Dedifferentiated amniotic fluid mesenchymal stem cell (primary cell): ENCODE measurements at regions not wholly inside any gene's neighbourhood (a gene's known extent, or its start where the extent isn't known, plus 50 kb on each side); places are given as distances from the start of the nearest gene placed in this dataset.
A peak's percentile ranks its signal among the peaks of the same experiment; 100 is the strongest.
"Not testable (repeated sequence)": the region's sequence is repeated elsewhere in the genome, so short reads cannot be mapped to it uniquely, and the experiment has no call there.

Experiments
- DNase-seq: peaks from one replicate; pipeline ENCODE4 v3.0.0-alpha.2; 2016; ENCODE audit errors: extremely low spot score

DNA sequence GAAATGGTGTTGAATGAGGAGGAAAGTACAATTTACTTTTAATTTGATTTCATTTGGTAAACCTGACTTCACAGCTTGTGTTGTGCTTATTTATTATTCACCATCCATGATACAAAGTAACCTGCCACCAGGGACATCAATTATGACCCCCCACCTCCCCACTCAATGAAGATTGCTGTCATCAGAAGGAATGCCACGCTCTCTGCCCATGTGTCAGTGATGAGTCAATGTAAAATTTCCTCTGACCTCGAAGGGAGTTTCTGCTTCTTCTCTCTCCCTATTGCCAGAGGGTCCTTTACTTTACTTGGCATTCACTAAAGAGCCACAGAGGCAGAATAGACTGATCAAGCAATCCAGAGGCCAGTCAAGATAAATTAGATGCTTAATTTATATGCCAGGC, 759.7 kb downstream of the CDH11 start:
- DNase-seq = no peak

DNA sequence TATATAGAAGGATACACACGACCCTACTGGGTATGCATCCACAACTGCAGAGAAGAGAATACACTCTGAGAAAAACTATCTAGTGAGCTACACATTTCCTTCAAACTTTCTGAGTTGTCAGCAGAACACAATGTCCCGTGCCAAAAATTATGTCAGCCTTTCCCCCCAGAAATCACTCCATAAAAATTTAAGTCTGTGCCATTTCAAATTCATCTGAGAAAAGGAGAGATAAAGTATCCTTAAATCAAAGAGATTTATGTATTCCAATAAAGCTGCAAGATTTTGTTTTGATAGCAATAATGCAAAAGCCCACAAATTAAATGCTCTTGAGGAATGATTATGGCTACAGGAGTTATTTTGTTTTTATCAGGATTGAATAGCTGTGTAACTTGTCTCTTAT, 760.1 kb downstream of the CDH11 start:
- no peak for DNase-seq

DNA sequence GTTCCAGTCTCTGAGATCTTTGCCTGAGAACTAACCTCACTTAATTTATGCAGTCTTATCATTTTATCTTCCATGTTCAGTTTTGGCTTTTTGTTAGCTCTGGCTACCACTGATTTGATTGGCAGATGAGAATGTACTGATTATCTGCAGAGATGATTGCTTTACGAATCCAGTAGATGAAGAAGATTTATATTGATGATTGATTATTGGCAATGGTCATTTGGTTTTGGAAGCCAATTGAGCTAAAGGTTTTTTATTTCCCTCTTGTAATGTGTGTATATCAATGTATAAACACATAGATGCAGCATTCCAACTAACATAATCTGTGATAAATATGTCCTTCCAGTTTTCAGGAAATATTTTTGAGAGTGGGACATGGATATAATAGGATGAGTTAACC, 763.6 kb downstream of the CDH11 start:
- DNase-seq = no peak

- peak; percentile 73 for DNase-seq
These were observed 765.6 kb downstream of the CDH11 start for GRCh38 chr16:64356267-64356666.

- no peak for DNase-seq
These were observed 769.6 kb downstream of the CDH11 start for GRCh38 chr16:64352246-64352645.

DNA sequence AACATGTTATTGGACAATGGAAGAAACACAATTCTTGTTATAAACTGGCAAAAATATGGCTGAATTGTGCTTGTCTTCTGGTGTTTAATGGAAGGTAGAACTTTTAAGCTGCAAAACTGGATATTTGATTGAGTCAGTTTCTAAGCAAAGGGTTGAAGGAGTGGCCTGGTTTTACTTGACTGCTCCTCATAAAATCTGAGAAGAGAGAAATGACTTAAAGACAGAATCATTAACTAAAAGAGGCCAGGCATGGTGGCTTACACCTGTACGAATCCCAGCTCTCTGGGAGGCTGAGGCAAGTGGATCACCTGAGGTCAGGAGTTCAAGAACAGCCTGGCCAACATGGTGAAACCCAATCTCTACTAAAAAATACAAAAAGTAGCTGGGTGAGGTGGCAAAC, 770.7 kb downstream of the CDH11 start:
- DNase-seq = no peak

DNA sequence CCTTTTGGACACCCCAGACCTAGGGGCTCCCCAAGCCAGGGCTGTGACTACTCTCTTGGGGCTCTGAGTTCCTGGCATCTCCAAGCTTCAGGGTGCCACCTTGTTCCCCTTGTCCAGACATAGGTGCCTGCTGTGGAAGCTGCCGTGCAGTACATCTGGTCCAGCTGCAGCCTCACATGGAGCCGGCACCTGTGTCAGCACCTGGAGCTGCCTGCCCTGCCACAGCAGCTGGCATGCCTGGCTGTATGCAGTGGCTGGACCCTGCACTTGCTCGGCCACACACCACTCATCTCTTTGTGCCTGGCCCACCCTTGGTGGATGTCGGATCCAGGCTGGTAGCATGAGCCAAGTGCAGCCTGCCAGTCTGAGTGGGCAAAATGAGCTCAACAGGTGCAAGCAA, 775.8 kb downstream of the CDH11 start:
- DNase-seq = no peak

DNA sequence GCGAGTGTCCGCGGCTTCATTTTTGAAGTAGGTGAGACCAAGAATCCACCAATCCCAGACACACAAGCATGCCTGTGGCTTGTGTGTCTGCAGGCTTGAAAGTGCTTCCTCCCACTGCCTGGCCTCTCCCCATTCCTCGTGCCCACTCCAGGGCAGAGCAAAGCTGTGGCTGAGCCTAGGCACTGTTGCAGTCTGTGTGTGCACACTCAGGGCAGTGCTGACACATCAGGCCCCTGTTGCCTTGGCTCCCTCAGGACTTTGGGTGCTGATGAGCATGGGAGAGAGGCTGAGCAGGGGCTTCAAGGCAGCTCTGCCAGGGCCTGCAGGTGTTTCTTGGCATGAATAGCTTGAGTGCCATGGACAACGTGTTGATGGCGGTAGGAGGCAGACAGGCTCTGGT, 776.7 kb downstream of the CDH11 start:
- no peak for DNase-seq

- not testable (repeated sequence) for DNase-seq
These were observed 777.9 kb downstream of the CDH11 start for GRCh38 chr16:64343820-64344443.

DNA sequence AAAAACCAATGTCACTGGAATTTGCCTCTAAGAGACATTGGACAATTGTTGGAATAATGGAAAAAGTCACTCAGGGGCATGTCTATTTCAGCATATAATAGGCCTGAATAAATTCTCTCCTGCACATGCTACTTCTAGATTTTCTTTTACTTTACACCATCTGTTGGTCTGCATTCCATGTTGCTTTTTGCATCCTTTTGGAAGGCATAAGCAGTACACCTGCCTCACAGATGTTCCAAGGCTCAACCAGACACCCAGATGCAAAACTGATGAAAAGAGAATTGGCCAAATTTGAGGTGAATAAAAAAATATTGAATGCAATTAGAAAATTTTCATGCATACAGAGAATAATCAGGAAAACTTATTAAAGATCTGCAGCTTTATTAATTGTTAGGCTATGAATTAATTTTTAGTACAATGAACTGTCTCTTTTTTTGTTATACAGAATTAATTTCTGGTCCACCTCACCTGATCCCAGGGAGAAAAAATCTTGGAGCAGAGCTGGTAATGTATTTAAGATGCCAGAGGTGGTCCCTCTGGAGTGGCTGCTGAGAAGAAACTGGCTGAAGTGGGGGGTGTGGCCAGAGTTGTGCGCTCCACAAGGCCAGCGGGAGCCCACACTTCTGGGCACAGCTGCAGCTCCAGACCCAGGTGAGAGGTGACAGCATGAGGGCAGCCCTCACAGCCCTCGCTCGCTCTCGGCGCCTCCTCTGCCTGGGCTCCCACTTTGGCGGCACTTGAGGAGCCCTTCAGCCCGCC, 778.6 kb downstream of the CDH11 start:
- no peak for DNase-seq

DNA sequence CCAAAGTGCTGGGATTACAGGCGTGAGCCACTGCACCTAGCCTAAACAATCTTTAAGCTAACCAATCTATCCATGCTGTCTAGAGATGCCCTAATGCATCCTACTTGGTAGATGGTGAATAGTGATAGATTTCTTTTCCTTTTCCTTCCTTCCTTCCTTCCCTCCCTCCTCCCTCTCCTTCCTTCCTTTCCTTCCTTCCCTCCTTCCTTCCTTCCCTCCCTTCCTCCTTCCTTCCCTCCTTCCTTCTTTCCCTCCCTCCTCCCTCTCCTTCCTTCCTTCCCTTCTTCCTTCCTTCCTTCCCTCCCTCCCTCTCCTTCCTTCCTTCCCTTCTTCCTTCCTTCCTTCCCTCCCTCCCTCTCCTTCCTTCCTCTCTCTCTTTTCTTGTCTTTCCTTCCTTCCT, 780.5 kb downstream of the CDH11 start:
- not testable (repeated sequence) for DNase-seq

- no peak for DNase-seq
These were observed 782.7 kb downstream of the CDH11 start for GRCh38 chr16:64339052-64339770.

DNA sequence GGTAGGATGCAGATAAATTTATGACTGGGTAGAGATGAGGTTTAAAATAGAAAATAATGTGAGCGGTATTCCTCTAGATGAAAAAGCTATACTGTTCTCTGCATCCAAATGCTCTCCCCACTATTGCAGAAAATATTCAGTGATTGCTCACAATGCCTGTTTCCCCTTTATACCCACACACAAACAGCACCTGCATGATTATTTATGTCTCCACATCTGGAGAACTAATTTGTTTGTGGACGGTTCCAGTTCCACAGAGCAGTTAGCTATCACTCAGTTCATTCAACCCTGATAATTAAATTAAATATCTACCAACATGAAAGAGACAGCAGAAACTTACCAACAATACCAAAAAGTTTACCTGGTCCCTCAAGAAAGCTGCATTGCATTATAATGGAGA, 800.0 kb downstream of the CDH11 start:
- no peak for DNase-seq

GRCh38 chr16:64321066-64321465, 800.8 kb downstream of the CDH11 start:
- no peak for DNase-seq

- no peak for DNase-seq
These were observed 804.3 kb downstream of the CDH11 start for GRCh38 chr16:64317601-64318000.

DNA sequence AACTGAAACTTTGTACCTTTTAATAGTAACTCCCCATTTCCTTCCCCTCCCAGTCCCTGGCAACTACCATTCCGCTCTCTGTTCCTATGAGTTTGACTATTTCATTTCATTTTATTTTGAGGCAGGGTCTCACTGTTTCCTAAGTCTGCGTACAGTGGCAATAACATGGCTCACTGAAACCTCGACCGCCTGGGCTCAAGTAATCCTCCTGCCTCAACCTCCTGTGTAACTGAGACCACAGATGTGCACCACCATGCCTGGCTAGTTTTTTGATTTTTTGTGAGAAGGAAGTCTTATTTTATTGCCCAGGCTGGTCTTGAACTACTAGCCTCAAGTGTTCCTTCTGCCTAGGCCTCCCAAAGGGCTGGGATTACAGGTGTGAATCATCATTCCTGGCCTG, 808.1 kb downstream of the CDH11 start:
- no peak for DNase-seq

DNA sequence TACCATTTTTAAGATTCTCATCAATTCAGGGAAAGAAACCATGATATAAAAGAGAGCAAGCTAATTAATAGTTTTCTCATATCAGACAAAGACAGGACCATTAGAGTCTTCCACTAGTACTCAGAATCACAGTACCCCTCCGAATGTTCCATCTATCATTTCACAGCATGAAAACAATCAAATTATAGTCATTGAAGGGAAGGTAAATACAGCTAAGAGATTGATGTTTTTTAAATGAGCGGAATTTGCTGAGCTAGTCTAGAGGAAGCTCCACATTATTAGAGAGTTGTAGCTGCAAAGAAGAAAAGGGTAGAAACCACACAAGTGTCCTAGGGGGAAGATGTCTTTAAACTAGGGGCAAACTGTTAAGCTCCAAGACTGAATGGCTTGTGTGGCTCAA, 808.9 kb downstream of the CDH11 start:
- DNase-seq = no peak

DNA sequence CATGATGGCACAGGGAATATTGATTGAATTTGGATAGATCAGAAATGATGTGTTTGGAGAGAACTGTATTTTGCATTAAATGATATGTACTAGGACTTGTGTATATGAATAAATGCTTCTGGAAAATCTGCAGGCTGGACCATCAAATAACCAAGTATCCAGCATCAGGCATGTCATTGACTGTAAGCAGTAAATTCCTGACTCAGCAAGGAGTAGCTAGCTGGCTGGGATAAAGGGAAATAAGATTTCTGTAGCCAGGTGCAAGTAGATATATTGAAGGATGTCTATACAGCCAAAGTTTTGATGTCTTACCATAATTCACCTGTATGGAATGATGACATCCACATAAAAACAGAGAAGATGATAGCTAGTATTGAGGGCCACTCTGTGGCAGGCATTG, 809.6 kb downstream of the CDH11 start:
- no peak for DNase-seq

DNA sequence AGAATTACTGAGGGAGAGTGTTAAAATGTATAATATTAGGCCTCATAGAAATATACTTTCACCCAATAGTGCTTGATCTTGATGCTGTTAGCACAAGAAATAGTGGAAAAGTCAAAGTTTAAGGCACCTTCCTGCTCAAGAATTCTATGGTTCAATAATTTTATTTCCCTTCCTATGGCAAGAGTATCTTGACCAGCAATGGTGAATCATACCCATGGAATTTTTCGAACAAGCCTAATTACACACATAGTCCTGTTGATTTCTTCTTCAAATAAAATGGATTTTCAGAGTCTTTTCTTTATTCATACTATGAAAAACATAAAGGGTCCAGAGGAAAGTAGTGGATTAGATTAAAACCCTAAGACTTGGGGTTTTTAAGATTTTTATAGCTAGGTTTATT, 810.6 kb downstream of the CDH11 start:
- no peak for DNase-seq

DNA sequence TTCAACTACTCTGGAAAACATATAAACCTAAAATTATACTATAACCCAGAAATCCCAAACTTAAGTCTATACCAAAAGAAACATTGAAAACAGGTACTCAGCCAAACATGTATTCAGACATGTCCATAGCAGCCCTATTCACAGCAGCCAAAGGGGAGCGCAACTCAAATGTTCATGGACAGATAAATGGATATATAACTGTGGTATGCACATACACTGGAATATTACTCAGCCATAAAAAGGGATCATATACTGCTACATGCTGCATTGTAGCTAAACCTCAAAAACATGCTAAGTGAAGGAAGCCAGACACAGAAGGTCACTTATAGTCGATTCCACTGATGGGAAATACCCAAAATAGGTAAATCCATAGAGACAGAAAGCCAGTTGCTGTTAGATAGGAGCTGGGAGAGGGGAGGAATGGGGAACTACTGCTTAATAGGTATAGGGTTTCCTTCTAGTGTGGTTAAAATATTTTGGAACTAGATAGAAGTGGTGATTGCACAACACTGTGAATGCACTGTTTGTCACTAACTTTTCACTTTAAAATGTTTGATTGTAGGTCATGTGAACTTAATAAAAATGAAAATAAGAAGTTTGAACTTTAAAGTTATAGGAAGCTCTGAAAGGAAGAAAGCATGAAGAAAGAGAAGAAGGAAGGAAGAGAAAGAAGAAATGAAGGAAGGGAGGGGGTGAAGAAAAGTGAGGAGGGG, 812.3 kb downstream of the CDH11 start:
- no peak for DNase-seq

DNA sequence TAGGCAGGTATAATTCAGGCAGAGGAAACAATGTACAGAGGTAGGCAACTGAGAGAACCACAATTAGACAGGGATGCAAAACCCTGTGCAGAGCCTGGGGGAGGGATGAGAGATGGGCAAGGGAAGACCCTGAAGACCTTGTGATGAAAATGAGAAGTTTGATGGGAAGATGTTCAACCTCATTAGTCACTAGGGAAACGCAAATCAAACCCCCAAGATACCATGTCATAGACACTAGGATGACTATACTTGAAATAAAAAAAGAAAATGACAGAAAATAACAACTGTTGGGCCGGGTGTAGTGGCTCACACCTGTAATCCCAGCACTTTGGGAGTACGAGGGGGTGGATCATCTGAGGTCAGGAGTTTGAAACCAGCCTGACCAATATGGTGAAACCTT, 813.1 kb downstream of the CDH11 start:
- DNase-seq = no peak

DNA sequence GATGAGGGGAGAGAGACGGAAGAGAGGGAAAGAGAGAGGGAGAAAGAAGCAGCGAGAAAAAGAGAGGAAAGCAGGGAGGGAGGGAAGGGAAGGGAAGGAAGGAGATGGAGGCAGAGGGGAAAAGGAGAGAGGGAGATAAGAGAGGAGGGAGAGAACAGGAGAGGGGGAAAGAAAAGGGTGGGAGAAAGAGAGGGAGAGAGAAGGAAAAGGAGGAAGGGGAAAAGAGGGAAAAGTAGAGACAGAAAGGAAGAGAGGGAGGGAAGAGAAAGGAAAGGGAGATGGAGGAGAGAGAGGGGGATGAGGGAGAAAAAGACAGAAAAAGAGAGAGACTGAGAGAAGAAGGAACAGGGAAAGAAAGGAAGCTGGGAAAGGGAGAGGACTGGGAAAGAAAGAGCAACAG, 814.4 kb downstream of the CDH11 start:
- no peak for DNase-seq
